Umbilical cord (tissue), 1 donor: ENCODE measurements at regions not wholly inside any gene's neighbourhood (a gene's known extent, or its start where the extent isn't known, plus 50 kb on each side); places are given as distances from the start of the nearest gene placed in this dataset.

Experiments
- DNase-seq: peaks from one replicate; pipeline ENCODE4 v3.0.0-alpha.2; 2015; ENCODE audit warnings: low spot score

- peak; percentile 19 for DNase-seq
Observed at GRCh38 chr4:142961866-142962265, 115.8 kb upstream of the INPP4B start.

DNA sequence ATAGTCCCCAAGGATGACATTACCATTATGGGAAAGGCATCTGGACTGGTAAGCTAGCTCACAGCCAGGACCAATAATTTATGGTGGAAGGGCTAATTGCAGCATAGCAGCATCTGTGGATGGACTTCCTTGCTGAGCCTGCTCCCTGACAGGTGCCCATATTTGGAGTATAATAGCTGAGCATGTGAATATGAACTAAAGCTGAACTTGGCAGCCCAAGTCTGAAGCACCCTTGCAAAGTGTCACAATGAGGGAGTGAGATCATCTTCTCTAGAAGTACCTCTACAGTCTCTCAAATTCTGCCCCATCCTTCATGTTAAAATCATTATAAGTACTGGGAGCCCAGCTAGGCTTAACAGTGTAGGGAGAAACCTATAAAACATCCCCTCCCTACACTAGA is 128.2 kb upstream of the INPP4B start:
- no peak for DNase-seq

GRCh38 chr4:142975618-142976017 is 129.5 kb upstream of the INPP4B start:
- no peak for DNase-seq

GRCh38 chr4:142976482-142976881 is 130.4 kb upstream of the INPP4B start:
- DNase-seq = no peak

DNA sequence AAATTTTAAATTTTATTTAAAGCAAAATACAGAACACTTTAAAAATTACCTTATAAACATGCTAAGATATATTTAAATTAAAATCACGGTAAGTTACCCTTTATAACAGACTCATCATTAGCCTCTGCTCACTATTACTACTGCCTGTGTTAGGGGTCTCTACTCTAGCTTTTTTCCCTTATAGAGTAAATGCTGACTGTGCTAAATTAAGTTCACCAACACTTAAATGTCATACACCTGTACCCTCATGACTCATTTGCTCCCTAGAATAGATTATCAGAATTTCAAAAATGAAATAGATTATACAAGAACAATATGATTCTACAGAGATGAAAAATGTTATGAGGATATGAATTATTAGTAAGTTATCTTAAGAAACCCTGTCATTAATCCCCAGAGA is 131.1 kb upstream of the INPP4B start:
- no peak for DNase-seq

- DNase-seq = peak; percentile 17
Observed at GRCh38 chr4:142983065-142983464, 137.0 kb upstream of the INPP4B start.

DNA sequence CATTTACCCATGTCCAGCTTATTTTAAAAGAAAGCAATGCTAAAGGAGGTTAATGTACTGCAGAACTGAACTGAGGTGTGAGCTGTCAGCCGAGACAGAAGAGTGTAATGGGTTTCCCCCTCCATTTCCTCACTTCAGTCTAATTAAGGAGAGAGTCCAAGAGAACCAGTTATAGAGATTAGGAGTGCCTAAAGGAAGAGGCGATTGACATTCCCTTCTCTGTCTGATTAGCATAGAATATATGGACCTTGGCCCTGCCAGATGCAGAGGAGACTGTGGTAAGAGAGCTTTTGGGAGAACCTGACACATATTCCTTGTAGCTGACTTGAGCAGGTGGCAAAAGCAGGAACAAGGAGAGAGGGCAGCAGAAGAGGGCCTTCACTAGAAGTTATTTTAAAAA is 137.5 kb upstream of the INPP4B start:
- no peak for DNase-seq

GRCh38 chr4:142984871-142985585 is 138.9 kb upstream of the INPP4B start:
- no peak for DNase-seq

DNA sequence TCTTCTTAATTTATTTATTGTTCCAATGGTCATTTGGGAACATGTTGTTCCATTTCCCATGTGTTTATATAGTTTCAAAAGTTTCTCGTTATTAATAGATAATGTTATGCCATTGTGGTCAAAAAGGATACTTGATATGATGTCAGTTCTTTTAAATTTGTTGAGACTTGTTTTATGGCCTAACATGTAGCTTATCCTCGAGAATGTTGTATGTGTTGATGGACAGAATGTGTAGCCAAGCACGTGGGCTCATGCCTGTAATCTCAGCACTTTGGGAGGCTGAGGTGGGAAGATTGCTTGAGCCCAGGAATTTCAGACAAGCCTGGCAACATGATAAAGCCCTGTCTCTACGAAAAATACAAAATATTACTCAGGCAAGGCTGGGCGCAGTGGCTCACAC is 168.5 kb upstream of the USP38 start:
- DNase-seq = no peak

DNA sequence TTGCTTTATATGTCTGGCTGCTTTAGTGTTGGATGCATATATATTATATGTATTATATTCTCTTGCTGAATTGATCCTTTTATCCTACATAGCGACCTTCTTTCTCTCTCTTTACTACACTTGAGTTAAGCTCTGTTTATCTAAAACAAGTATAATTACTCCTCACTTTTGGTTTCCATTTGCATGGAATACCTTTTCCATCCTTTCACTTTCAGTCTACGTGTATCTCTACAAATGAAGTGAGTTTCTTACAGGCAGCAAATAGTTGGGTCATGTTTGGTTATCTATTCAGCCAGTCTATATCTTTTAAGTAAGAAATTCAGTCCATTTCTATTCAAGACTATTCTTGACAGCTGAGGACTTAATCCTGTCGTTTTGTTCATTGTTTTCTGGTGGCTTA is 167.5 kb upstream of the USP38 start:
- DNase-seq = no peak

GRCh38 chr4:143019351-143019750 is 165.4 kb upstream of the USP38 start:
- DNase-seq = no peak

GRCh38 chr4:143021384-143021783 is 163.3 kb upstream of the USP38 start:
- no peak for DNase-seq

GRCh38 chr4:143023239-143023918 is 161.3 kb upstream of the USP38 start:
- DNase-seq = no peak

DNA sequence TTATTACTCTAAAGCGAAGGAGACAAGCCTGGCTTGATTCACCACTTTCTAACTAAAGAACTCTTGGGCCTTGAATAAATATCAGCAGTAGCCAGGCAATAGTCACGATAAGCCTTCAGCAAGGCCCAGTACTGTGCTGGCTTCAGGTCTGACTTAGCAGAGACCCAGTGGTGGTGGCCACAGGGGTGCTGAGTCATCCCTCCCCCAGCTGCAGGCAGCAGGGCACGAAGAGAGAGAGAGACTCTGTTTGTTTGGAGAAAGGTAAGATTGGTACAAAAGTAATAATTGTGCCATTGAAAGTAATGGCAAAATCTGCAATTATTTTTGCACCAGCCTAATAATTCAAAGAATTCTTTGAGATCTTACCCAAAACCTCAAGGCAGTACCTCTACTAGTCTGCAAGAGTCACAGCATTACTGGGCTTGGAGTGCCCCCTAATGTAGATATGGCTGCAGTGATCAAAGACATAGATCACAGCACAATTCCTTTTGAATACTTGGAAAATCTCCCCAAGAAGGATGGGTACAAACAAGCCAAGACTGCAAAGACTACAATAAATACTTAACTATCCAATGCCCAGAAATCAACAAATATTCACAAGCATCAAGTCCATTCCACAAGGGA is 159.5 kb upstream of the USP38 start:
- peak; percentile 34 for DNase-seq

- DNase-seq = no peak
Observed at GRCh38 chr4:143026459-143027170, 158.1 kb upstream of the USP38 start.

DNA sequence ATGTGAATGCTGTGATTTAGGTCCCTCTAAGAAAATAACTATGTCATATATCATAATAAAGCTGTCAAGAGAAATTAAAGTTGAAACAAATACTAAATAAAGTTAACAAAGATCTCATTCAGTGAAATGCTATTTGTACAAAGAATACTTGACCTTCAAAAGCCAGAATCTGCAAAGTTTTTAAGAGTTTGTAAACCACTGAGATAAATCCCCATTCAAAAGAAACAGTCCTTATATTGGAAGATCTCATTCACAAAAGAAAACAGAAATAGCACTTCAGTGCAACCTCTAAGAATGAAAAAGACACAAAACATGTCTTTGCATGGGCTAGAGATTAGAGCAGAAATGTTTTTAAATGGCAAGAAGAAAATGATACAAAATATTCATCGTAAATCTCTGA is 149.1 kb upstream of the USP38 start:
- DNase-seq = no peak

- no peak for DNase-seq
Observed at GRCh38 chr4:143036443-143036842, 148.3 kb upstream of the USP38 start.

DNA sequence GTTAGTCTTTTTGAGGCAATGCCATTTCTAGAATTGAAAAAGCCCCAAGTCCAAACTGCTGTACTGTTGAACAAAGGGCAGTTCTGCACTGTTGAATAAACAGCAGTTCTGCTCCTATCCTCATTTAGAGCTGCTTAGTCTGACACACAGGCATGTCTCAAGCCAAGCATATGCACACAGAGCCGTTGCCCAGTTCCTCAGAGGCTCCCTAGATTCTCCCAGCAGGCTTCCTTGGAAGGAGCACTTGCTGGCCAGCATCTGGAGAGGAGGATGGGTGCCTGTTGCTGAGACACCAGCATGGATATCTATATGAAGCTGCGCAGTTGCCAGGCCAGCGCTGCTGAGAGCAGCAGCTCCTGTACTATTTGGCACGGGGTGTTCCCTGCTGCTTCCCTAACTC is 138.3 kb upstream of the USP38 start:
- no peak for DNase-seq

- no peak for DNase-seq
Observed at GRCh38 chr4:143046906-143047305, 137.8 kb upstream of the USP38 start.

GRCh38 chr4:143054971-143055370 is 129.7 kb upstream of the USP38 start:
- DNase-seq = no peak

DNA sequence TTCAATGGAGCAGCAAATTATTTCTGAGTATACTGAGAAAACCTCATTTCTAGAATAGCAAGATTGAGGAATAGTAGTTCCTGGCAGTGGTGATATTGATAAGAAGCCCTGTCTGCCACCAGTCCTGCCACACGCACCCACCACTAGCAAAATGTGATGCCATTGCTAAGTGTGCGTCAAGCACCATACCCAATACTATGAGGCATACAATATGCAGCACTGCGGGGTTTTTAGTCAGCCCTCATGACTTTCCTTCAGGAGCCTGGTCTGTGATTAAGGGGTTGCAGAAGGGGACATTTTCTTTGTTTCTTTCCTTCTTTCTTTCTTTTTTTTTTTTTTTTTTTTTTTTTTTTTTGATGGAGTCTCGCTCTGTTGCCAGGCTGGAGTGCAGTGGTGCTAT is 128.7 kb upstream of the USP38 start:
- DNase-seq = no peak

- no peak for DNase-seq
Observed at GRCh38 chr4:143071351-143071750, 113.4 kb upstream of the USP38 start.
